ENCODE measurements at regions not wholly inside any gene's neighbourhood (a gene's known extent, or its start where the extent isn't known, plus 50 kb on each side); places are given as distances from the start of the nearest gene placed in this dataset.

DNA sequence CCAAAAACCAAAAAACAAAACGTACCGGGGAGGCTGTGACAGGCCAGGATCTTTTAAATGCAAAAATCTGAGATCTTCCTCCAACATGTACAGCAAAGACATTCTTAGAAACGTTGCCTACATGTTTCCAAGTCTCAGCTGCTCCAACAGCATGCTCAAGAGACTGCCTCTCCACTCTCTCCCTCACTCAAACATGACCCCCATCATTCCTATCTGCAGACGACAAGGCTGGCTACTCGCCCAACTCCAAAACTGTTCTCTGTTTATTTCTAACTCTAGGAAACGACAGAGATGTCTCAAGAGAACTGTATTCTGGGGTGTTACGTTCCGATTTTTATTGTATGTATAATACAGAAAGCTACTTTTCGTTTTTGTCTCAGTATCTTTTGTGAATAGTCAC lies 57.5 kb upstream of the TMCC3 start:
- H2AFZ ChIP-seq (ENCODE audit: insufficient read depth, low read depth, low read length, poor library complexity, severe bottlenecking) = no peak overlapping the region
- H3K27me3 ChIP-seq (ENCODE audit: control insufficient read depth in 2 of 2, insufficient read depth in 2 of 2, low read length in 2 of 2) = peaks cover 0 to 2% of the 10 kb centered on the region in 2 donors
- H3K9me3 ChIP-seq (replicated peaks in 1 of 2; ENCODE audit: control insufficient read depth in 1 of 2, insufficient read depth in 1 of 2, low read length in 2 of 2) = no peaks in the 10 kb centered on the region
- H4K20me1 ChIP-seq (ENCODE audit: insufficient read depth, low read length) = no peaks in the 10 kb centered on the region
- H3K36me3 Mint-ChIP-seq = no peaks in the 10 kb centered on the region
- TF ChIP-seq, protein P1, sequence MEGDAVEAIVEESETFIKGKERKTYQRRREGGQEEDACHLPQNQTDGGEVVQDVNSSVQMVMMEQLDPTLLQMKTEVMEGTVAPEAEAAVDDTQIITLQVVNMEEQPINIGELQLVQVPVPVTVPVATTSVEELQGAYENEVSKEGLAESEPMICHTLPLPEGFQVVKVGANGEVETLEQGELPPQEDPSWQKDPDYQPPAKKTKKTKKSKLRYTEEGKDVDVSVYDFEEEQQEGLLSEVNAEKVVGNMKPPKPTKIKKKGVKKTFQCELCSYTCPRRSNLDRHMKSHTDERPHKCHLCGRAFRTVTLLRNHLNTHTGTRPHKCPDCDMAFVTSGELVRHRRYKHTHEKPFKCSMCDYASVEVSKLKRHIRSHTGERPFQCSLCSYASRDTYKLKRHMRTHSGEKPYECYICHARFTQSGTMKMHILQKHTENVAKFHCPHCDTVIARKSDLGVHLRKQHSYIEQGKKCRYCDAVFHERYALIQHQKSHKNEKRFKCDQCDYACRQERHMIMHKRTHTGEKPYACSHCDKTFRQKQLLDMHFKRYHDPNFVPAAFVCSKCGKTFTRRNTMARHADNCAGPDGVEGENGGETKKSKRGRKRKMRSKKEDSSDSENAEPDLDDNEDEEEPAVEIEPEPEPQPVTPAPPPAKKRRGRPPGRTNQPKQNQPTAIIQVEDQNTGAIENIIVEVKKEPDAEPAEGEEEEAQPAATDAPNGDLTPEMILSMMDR (IDR thresholded peaks at IDR 0.05) = no peak
- H3K4me3 Mint-ChIP-seq = no peak overlapping the region
- H3K79me2 ChIP-seq (ENCODE audit: insufficient read depth, low read length) = no peaks in the 10 kb centered on the region
- 85% methylated on average over 3 of the region's 9 CpGs for WGBS (ENCODE audit: insufficient coverage)
- H3K27me3 Mint-ChIP-seq (ENCODE audit: low read depth in 3 of 3) = peaks cover 0 to 4% (median 3%) of the 10 kb centered on the region in 3 donors
- no peak overlapping the region for H3K27ac ChIP-seq (ENCODE audit: low read depth in 1 of 2, low read length in 2 of 2)
- DNase-seq = no peak
- H3K4me3 ChIP-seq (replicated peaks in 1 of 3; ENCODE audit: low read depth in 2 of 3, low read length in 3 of 3) = no peak overlapping the region
- no peaks in the 10 kb centered on the region for H3K9me3 Mint-ChIP-seq
- H3K4me2 ChIP-seq (replicated peaks; ENCODE audit: extremely low read depth, low read length, poor library complexity, severe bottlenecking) = no peak overlapping the region
- intact Hi-C loops (cut with micrococcal nuclease) = no loop called here
- peaks cover 4% of the 10 kb centered on the region for H3K4me1 Mint-ChIP-seq
- H3K27ac Mint-ChIP-seq = no peak overlapping the region
- H3K4me1 ChIP-seq (ENCODE audit: control insufficient read depth in 1 of 2, insufficient read depth in 2 of 2, low read length in 2 of 2) = no peaks in the 10 kb centered on the region
- H3K36me3 ChIP-seq (replicated peaks in 1 of 2; ENCODE audit: control insufficient read depth in 1 of 2, insufficient read depth in 2 of 2, low read length in 2 of 2) = no peaks in the 10 kb centered on the region
- no peak overlapping the region for H3K9ac ChIP-seq (ENCODE audit: insufficient read depth, low read length, poor library complexity, severe bottlenecking)

DNA sequence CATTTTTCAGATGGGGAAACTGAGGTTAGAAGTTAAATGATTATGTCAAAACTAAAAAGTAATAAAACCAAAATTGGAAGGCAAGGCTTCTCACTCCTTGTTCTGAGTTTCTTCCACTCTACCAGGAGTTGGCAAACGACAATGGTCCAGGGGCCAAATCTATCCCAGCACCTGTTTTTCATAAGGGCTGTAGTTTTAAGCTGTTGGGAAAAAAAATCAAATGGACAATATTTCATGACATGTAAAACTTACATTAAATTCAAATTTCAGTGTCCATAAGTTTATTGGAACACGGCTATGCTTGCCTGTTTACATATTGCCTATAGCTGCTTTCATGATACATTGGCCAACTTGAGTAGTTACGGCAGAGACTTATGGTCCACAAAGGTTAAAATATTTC lies 56.7 kb upstream of the TMCC3 start:
- no peak overlapping the region for H3K4me3 Mint-ChIP-seq
- H3K4me2 ChIP-seq (replicated peaks; ENCODE audit: extremely low read depth, low read length, poor library complexity, severe bottlenecking) = no peak overlapping the region
- WGBS (ENCODE audit: insufficient coverage) = no CpG with 5 or more reads among the region's 3 CpGs
- no peaks in the 10 kb centered on the region for H3K4me1 ChIP-seq (ENCODE audit: control insufficient read depth in 1 of 2, insufficient read depth in 2 of 2, low read length in 2 of 2)
- no peaks in the 10 kb centered on the region for H3K36me3 ChIP-seq (replicated peaks in 1 of 2; ENCODE audit: control insufficient read depth in 1 of 2, insufficient read depth in 2 of 2, low read length in 2 of 2)
- intact Hi-C loops (cut with micrococcal nuclease) = no loop called here
- peaks cover 0 to 2% of the 10 kb centered on the region in 2 donors for H3K27me3 ChIP-seq (ENCODE audit: control insufficient read depth in 2 of 2, insufficient read depth in 2 of 2, low read length in 2 of 2)
- peaks cover 2 to 3% (median 3%) of the 10 kb centered on the region in 3 donors for H3K27me3 Mint-ChIP-seq (ENCODE audit: low read depth in 3 of 3)
- H3K9ac ChIP-seq (ENCODE audit: insufficient read depth, low read length, poor library complexity, severe bottlenecking) = no peak overlapping the region
- H3K9me3 ChIP-seq (replicated peaks in 1 of 2; ENCODE audit: control insufficient read depth in 1 of 2, insufficient read depth in 1 of 2, low read length in 2 of 2) = no peaks in the 10 kb centered on the region
- H3K36me3 Mint-ChIP-seq = no peaks in the 10 kb centered on the region
- no peak for DNase-seq
- no peaks in the 10 kb centered on the region for H3K9me3 Mint-ChIP-seq
- H3K79me2 ChIP-seq (ENCODE audit: insufficient read depth, low read length) = no peaks in the 10 kb centered on the region
- no peak overlapping the region for H3K27ac Mint-ChIP-seq
- peaks cover 4% of the 10 kb centered on the region for H3K4me1 Mint-ChIP-seq
- H2AFZ ChIP-seq (ENCODE audit: insufficient read depth, low read depth, low read length, poor library complexity, severe bottlenecking) = no peak overlapping the region
- no peak overlapping the region for H3K27ac ChIP-seq (ENCODE audit: low read depth in 1 of 2, low read length in 2 of 2)
- H4K20me1 ChIP-seq (ENCODE audit: insufficient read depth, low read length) = no peaks in the 10 kb centered on the region
- TF ChIP-seq, protein P1 (IDR thresholded peaks at IDR 0.05) = no peak
- no peak overlapping the region for H3K4me3 ChIP-seq (replicated peaks in 1 of 3; ENCODE audit: low read depth in 2 of 3, low read length in 3 of 3)

All from CD14-positive monocyte (primary cell).